ENCODE measurements at regions not wholly inside any gene's neighbourhood (a gene's known extent, or its start where the extent isn't known, plus 50 kb on each side); places are given as distances from the start of the nearest gene placed in this dataset.

GRCh38 chr1:96488777-96489176, 232.8 kb upstream of the PTBP2 start:
- no peak for DNase-seq (ENCODE audit: low read depth)
- no peak for TF ChIP-seq CTCF (conservative IDR thresholded peaks at IDR 0.05; ENCODE audit: low read depth, low read length)
- H3K4me3 ChIP-seq (ENCODE audit: low read length) = no peak overlapping the region

DNA sequence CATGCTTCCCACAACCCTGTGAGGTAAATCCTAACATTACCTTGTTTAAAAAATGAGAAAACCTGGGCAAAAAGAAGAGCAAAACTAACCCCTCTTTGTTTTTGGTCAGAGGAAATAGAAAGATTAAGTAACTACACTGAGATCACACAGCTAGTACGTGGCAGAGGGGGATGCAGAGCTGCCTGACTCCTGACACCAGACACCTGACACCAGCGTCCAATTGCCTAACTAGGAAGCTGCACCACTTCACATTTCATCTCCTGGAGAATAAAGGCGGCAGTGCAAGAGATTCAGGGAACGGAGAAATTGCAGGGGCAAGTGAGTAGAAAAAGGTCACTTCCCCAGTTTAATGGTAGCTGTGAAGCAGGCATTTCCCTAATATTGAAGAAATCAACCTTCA, 229.3 kb upstream of the PTBP2 start:
- no peak for TF ChIP-seq CTCF (conservative IDR thresholded peaks at IDR 0.05; ENCODE audit: low read depth, low read length)
- no peak for DNase-seq (ENCODE audit: low read depth)
- H3K4me3 ChIP-seq (ENCODE audit: low read length) = no peak overlapping the region

GRCh38 chr1:96498744-96499340, 222.7 kb upstream of the PTBP2 start:
- no peak overlapping the region for H3K4me3 ChIP-seq (ENCODE audit: low read length)
- DNase-seq (ENCODE audit: low read depth) = no peak
- no peak for TF ChIP-seq CTCF (conservative IDR thresholded peaks at IDR 0.05; ENCODE audit: low read depth, low read length)

GRCh38 chr1:96508233-96508632, 213.4 kb upstream of the PTBP2 start:
- no peak overlapping the region for H3K4me3 ChIP-seq (ENCODE audit: low read length)
- TF ChIP-seq CTCF (conservative IDR thresholded peaks at IDR 0.05; ENCODE audit: low read depth, low read length) = no peak
- DNase-seq (ENCODE audit: low read depth) = no peak

DNA sequence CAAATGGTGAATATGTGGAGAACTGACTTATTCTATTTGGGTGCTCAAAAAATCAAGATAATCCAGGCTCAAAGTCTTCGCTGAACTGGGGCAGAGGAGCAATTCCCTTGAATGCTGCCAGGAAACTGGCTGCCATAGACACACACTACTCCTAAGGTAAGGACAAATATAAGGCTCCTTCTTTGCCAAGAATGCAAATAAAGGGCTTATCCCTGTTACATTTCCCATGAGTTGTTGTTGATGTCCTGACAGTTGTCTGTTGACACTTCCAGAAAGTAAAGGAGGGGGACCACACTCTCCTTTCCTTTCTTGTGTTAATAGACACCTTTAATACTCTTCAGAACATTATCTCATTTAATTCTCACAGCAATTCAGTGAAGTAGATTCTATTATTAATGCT, 212.2 kb upstream of the PTBP2 start:
- H3K4me3 ChIP-seq (ENCODE audit: low read length) = no peak overlapping the region
- no peak for TF ChIP-seq CTCF (conservative IDR thresholded peaks at IDR 0.05; ENCODE audit: low read depth, low read length)
- no peak for DNase-seq (ENCODE audit: low read depth)

DNA sequence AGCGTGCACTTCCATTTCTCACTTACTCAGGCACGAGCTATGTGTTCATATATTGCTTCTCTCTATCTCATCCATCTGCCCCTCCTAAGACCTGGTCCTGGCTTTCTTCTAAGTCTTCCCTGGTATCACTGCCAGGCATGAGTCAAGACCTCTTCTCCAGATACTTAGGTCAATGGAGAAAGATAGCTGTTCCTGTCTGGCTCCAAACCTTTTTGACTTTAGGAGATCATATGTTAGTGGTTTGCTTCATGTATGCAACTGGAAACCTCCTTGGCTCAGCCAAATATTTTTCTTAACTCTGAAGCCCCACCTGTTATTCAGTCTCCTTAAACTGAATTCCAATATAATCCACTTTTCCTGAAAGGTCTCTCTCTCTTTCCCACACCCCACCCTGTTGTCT, 211.6 kb upstream of the PTBP2 start:
- no peak for DNase-seq (ENCODE audit: low read depth)
- no peak for TF ChIP-seq CTCF (conservative IDR thresholded peaks at IDR 0.05; ENCODE audit: low read depth, low read length)
- H3K4me3 ChIP-seq (ENCODE audit: low read length) = no peak overlapping the region

- H3K4me3 ChIP-seq (ENCODE audit: low read length) = no peak overlapping the region
- no peak for TF ChIP-seq CTCF (conservative IDR thresholded peaks at IDR 0.05; ENCODE audit: low read depth, low read length)
- no peak for DNase-seq (ENCODE audit: low read depth)
Measured at GRCh38 chr1:96510391-96510790, 211.2 kb upstream of the PTBP2 start.
